DMS153 (cell line): ENCODE measurements at regions not wholly inside any gene's neighbourhood (a gene's known extent, or its start where the extent isn't known, plus 50 kb on each side); places are given as distances from the start of the nearest gene placed in this dataset.
A peak's percentile ranks its signal among the peaks of the same experiment; 100 is the strongest.

Source experiments
- DNase-seq: peaks from one replicate; lab custom pipeline; 2025; lab: John Stamatoyannopoulos, UW

- no peak for DNase-seq
Measured at GRCh38 chr4:131044368-131044767, 1948.4 kb downstream of the C4orf33 start.

GRCh38 chr4:131046821-131047220, 1950.9 kb downstream of the C4orf33 start:
- no peak for DNase-seq

GRCh38 chr4:131052646-131053045, 1956.7 kb downstream of the C4orf33 start:
- DNase-seq = no peak

GRCh38 chr4:131054489-131055019, 1958.6 kb downstream of the C4orf33 start:
- no peak for DNase-seq

- no peak for DNase-seq
Measured at GRCh38 chr4:131061734-131062133, 1965.8 kb downstream of the C4orf33 start.

GRCh38 chr4:131063878-131064277, 1967.9 kb downstream of the C4orf33 start:
- DNase-seq = no peak

GRCh38 chr4:131081069-131081468, 1985.1 kb downstream of the C4orf33 start:
- no peak for DNase-seq

- peak; percentile 37 for DNase-seq
Measured at GRCh38 chr4:131084997-131085396, 1989.0 kb downstream of the C4orf33 start.

GRCh38 chr4:131091896-131092295, 1995.9 kb downstream of the C4orf33 start:
- peak; percentile 52 for DNase-seq

- DNase-seq = no peak
Measured at GRCh38 chr4:131093303-131093702, 1997.4 kb downstream of the C4orf33 start.

- DNase-seq = no peak
Measured at GRCh38 chr4:131098976-131099375, 2003.0 kb downstream of the C4orf33 start.

- DNase-seq = no peak
Measured at GRCh38 chr4:131113273-131113672, 2017.3 kb downstream of the C4orf33 start.

- DNase-seq = no peak
Measured at GRCh38 chr4:131113704-131114103, 2017.8 kb downstream of the C4orf33 start.

- no peak for DNase-seq
Measured at GRCh38 chr4:131119661-131120060, 2023.7 kb downstream of the C4orf33 start.

GRCh38 chr4:131137196-131137595, 2011.9 kb upstream of the PCDH10 start:
- DNase-seq = no peak

- no peak for DNase-seq
Measured at GRCh38 chr4:131159261-131159660, 1989.8 kb upstream of the PCDH10 start.

GRCh38 chr4:131192318-131192717, 1956.8 kb upstream of the PCDH10 start:
- DNase-seq = no peak

GRCh38 chr4:131207589-131207988, 1941.5 kb upstream of the PCDH10 start:
- DNase-seq = no peak

GRCh38 chr4:131248314-131248713, 1900.8 kb upstream of the PCDH10 start:
- DNase-seq = no peak

GRCh38 chr4:131251321-131251720, 1897.8 kb upstream of the PCDH10 start:
- DNase-seq = no peak

GRCh38 chr4:131257241-131257640, 1891.9 kb upstream of the PCDH10 start:
- DNase-seq = no peak

- no peak for DNase-seq
Measured at GRCh38 chr4:131258361-131258760, 1890.7 kb upstream of the PCDH10 start.

- DNase-seq = no peak
Measured at GRCh38 chr4:131288441-131288840, 1860.7 kb upstream of the PCDH10 start.

GRCh38 chr4:131296192-131296591, 1852.9 kb upstream of the PCDH10 start:
- no peak for DNase-seq

GRCh38 chr4:131302108-131302507, 1847.0 kb upstream of the PCDH10 start:
- no peak for DNase-seq
